Anterior cingulate cortex (tissue), 58 donors: ENCODE measurements at regions not wholly inside any gene's neighbourhood (a gene's known extent, or its start where the extent isn't known, plus 50 kb on each side); places are given as distances from the start of the nearest gene placed in this dataset.
"Not testable (repeated sequence)": the region's sequence is repeated elsewhere in the genome, so short reads cannot be mapped to it uniquely, and the experiment has no call there.

Source experiments
- DNase-seq, 58 donors: peaks; one replicate each; lab custom pipeline; 2025; lab: John Stamatoyannopoulos, UW

GRCh38 chr6:167392631-167393316 lies 67.9 kb downstream of the TTLL2 start:
- DNase-seq = no peak

- DNase-seq = no peak
These were observed 68.8 kb downstream of the TTLL2 start for GRCh38 chr6:167393731-167394130.

GRCh38 chr6:167394339-167394738 lies 69.5 kb downstream of the TTLL2 start:
- peak in 4 of 58 donors; percentile 3 to 24 (median 11) for DNase-seq

DNA sequence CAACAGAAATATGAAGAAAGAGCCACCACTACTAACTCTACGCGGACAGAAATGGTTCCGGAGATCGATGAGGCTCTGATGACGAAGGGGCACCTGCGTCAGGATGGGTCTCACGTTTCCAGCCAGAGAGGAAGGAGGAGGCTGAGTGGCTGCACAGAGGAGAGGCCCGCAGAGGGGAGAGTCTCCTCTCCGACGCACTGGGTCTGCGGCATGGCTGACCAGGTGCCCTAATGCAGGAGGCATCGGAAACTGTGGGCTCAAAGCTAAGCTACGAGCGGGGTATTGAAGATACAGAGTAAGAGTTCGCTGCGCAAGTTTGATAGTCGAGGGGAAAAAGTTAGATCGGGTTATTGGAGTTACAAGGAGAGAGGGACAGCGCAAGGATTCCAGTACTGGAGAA lies 69.9 kb downstream of the TTLL2 start:
- no peak for DNase-seq

- DNase-seq = no peak
These were observed 71.3 kb downstream of the TTLL2 start for GRCh38 chr6:167396068-167396658.

- no peak for DNase-seq
These were observed 72.0 kb downstream of the TTLL2 start for GRCh38 chr6:167396659-167397490.

GRCh38 chr6:167397712-167398111 lies 72.8 kb downstream of the TTLL2 start:
- no peak for DNase-seq

DNA sequence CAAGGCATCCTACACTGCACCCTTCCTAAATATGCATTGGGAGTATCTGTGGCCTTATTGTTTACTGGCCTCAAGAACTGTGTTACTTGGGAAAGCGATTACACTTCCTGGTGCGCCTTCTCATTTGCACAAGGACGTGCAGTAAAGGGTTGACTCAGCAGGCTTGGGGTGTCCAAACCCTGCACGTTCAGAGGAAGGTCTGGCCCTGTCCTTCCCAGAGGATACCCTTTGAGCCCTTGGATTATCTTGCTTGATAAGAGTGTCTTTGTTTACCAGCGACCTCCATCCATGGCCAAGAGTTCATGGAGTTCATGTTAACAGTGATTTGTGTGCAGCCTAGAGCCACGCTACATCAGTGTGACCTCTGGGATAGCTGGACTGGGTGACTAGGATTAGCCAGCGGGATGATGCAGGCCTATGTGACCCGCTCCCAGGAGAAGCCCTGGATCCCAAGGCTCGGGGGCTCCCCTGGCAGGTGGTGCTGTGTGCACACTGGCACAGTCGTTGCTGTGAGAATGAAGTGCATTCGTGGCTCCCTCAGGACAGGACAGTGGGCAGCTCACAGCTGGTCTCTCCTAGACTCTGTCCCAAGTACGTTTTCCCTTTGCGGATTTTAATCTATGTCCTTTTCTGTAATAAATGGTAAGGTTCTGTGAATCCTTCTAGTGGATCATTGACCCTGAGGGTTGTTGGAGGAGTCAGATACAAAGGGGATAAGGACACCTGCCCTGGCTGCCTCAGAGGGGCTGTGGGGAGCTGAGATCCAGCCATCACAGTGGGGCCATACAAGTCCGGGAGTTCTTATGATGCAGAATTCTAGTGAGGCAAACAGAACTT lies 73.5 kb downstream of the TTLL2 start:
- DNase-seq = no peak

- DNase-seq = no peak
These were observed 74.1 kb downstream of the TTLL2 start for GRCh38 chr6:167399051-167399387.

- no peak for DNase-seq
These were observed 74.7 kb downstream of the TTLL2 start for GRCh38 chr6:167399599-167399998.

GRCh38 chr6:167400482-167401138 lies 75.7 kb downstream of the TTLL2 start:
- DNase-seq = no peak

- DNase-seq = no peak
These were observed 76.8 kb downstream of the TTLL2 start for GRCh38 chr6:167401525-167402194.

DNA sequence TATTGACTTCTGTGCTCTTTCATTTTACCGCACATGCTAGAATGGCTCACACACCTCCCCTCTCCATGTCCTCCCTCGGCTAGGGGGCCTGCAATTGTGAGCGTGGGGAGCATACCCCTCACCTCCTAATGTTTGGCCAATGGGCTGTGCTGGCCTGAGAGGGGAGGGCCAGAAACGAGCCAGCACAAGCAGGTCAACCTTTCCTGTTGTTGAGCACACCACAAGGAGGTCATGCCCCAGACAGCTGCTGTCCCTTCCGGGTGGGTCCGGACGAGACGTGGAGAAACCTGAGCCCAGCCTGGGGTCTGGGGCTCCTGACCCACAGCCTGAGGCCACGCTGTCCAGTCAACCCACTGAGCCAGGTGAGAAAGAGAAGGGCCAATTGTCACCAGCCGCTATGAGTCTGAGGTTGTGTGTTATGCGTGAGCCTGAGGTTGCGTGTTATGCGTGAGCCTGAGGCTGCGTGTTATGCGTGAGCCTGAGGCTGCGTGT lies 77.4 kb downstream of the TTLL2 start:
- DNase-seq = no peak

GRCh38 chr6:167403427-167403826 lies 78.5 kb downstream of the TTLL2 start:
- no peak for DNase-seq

DNA sequence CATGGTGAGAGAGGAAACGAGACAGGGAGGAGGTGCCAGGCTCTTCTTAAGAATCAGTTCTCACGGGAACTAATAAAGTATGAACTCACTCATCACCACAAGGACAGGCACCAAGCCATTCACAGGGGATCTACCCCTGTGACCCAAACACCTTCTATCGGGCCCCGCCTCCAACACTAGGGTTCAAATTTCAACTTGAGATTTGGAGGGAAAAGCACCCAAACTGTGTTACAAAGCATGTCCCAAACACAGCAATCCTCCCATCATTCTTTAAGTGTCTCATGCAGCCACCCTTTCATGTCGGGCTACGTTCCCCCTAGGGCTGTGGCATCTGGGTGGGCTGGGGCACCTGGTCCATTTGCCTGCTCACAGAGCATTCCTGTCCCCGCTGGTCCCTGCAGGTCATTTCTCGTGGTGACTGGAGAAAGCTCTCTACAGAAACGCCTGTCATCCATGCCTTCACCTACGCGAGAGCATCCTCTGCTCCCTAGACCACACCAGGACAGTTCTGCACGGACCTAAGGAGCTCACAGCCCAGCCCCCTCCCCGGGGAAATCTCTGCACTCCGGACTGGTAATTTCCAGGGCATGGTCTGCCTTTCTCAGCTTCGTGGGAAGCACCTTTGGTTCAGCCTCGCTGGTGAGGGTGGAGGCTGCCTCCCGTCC lies 79.6 kb downstream of the TTLL2 start:
- no peak for DNase-seq

DNA sequence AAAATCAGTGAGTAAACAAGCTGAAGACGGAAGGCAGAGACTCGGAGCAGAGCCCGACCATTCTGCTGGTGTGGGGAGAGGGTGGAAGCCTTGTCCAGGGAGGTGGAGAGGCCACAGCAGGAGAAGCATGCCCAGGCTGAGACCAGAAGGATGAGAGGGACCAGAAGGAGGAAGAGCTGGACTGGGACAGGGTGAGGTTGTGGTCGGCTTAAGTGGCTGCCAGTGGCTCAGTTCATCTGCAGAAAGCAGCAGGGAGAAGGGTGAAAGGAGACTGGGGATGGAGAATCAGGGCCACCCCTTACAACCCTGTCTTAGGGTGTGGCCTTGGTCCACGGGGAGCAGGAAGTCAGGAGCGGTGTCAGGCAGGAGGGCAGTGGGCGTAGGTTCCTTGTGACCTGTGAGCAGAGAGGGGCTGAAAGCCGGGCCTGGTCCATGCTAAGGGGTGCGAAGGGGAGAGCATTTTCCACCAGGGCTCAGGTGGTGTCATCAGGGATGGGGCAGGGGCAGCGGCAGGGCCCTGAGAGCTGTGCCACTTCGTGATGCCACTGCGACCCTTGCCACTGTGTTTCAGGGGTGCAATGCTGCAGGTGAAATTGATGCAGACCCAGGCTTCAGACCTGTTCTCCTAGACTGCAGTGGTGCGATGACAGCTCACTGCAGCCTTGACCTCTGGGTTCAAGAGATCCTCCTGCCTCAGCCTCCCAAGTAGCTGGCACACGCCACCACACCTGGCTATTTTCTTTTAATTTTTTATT lies 81.1 kb downstream of the TTLL2 start:
- DNase-seq = no peak

- not testable (repeated sequence) for DNase-seq
These were observed 81.8 kb downstream of the TTLL2 start for GRCh38 chr6:167406533-167407238.
